IMR-90 (cell line): ENCODE measurements at regions not wholly inside any gene's neighbourhood (a gene's known extent, or its start where the extent isn't known, plus 50 kb on each side); places are given as distances from the start of the nearest gene placed in this dataset.
A peak's percentile ranks its signal among the peaks of the same experiment; 100 is the strongest.

Experiments
- ATAC-seq: fragments of 200-7000 bp; cut with Tn5 transposase; 2 replicates; pipeline ENCODE4 v1.9.1; 2020; ENCODE audit warnings: low read depth, mild to moderate bottlenecking, moderate library complexity
- BruUV-seq: library from RNA; stranded (reverse); fragments of 400-500 nt; replicated peaks from 2 replicates; lab custom pipeline; 2021; lab: Mats Ljungman, UMichigan
- CTCF ChIA-PET: fragments of 300-600 bp; formaldehyde crosslinking; extraction: SDS; loops from one replicate; lab custom pipeline; 2021; ENCODE audit warnings: antibody characterized with exemption; lab: Yijun Ruan, JAX
- POLR2A ChIA-PET: fragments of 300-600 bp; sonication (Branson Sonifier 250); formaldehyde crosslinking; loops from one replicate; lab custom pipeline; 2022; ENCODE audit warnings: antibody characterized with exemption; ENCODE audit not compliant: unreplicated experiment; lab: Charles Lee
- DNase-seq: peaks from one replicate; pipeline ENCODE4 v3.0.0; 2013
- H2AFZ ChIP-seq: replicated peaks from 2 replicates; pipeline ENCODE3; 2013; ENCODE audit warnings: low read length, mild to moderate bottlenecking; ENCODE audit not compliant: poor library complexity
- H2AK5ac ChIP-seq: 2 replicates; pipeline ENCODE4 v1.6.1; 2013; ENCODE audit warnings: low read depth, low read length, inconsistent platforms
- H2AK9ac ChIP-seq: replicated peaks from 2 replicates; pipeline ENCODE3; 2013; ENCODE audit warnings: mild to moderate bottlenecking, low read depth, low read length, moderate library complexity; ENCODE audit not compliant: poor library complexity
- H2BK120ac ChIP-seq: 2 replicates; pipeline ENCODE4 v1.6.1; 2013; ENCODE audit warnings: low read depth, low read length, inconsistent platforms
- H2BK15ac ChIP-seq: 3 replicates; pipeline ENCODE4 v1.6.1; 2013; ENCODE audit warnings: low read depth, low read length, inconsistent platforms
- H2BK20ac ChIP-seq: 2 replicates; pipeline ENCODE4 v1.6.1; 2013; ENCODE audit warnings: low read depth, mild to moderate bottlenecking, inconsistent platforms, low read length, moderate library complexity
- H2BK5ac ChIP-seq: 2 replicates; pipeline ENCODE4 v1.6.1; 2013; ENCODE audit warnings: mild to moderate bottlenecking, low read depth, low read length, inconsistent platforms; ENCODE audit not compliant: poor library complexity, severe bottlenecking
- H3K14ac ChIP-seq: replicated peaks from 2 replicates; pipeline ENCODE4 v1.6.1; 2013; ENCODE audit warnings: low read depth, low read length, inconsistent platforms
- H3K18ac ChIP-seq: 2 replicates; pipeline ENCODE4 v1.6.1; 2013; ENCODE audit warnings: low read depth, low read length, control low read depth
- H3K23ac ChIP-seq: 2 replicates; pipeline ENCODE4 v1.6.1; 2013; ENCODE audit warnings: low read depth, low read length, inconsistent platforms
- H3K27ac ChIP-seq: 2 replicates; pipeline ENCODE4 v1.5.1; 2013; ENCODE audit warnings: mild to moderate bottlenecking, control low read depth, low read length; ENCODE audit not compliant: insufficient read depth
- H3K27me3 ChIP-seq: 2 replicates; pipeline ENCODE4 v1.6.1; 2013; ENCODE audit warnings: low read length; ENCODE audit not compliant: control insufficient read depth, insufficient read depth
- H3K36me3 ChIP-seq: 2 replicates; pipeline ENCODE4 v1.6.1; 2013; ENCODE audit warnings: low read length, mixed read lengths; ENCODE audit not compliant: control insufficient read depth, insufficient read depth
- H3K4ac ChIP-seq: 2 replicates; pipeline ENCODE4 v1.6.1; 2013; ENCODE audit warnings: low read depth, low read length, inconsistent platforms
- H3K4me1 ChIP-seq: 2 replicates; pipeline ENCODE4 v1.6.1; 2013; ENCODE audit warnings: low read length, mixed read lengths; ENCODE audit not compliant: control insufficient read depth, insufficient read depth
- H3K4me2 ChIP-seq: 2 replicates; pipeline ENCODE4 v1.6.1; 2013; ENCODE audit warnings: low read depth, mild to moderate bottlenecking, control low read depth, low read length, moderate library complexity
- H3K4me3 ChIP-seq: 2 replicates; pipeline ENCODE4 v1.5.1; 2013; ENCODE audit warnings: low read depth, mild to moderate bottlenecking, control low read depth, low read length, moderate library complexity; ENCODE audit not compliant: insufficient read depth
- H3K56ac ChIP-seq: 2 replicates; pipeline ENCODE4 v1.6.1; 2013; ENCODE audit warnings: low read length, inconsistent platforms; ENCODE audit not compliant: insufficient read depth; ENCODE audit errors: extremely low read depth
- H3K79me1 ChIP-seq, 2 experiments: 2 replicates each; pipeline ENCODE4 v1.6.1; 2013; ENCODE audit warnings: low read length in 2 of 2, inconsistent platforms in 1 of 2, low read depth in 1 of 2
- H3K9ac ChIP-seq: 2 replicates; pipeline ENCODE4 v1.6.1; 2013; ENCODE audit warnings: low read depth, low read length, control low read depth
- H3K9me1 ChIP-seq: 2 replicates; pipeline ENCODE4 v1.6.1; 2013; ENCODE audit warnings: low read length, inconsistent platforms; ENCODE audit not compliant: insufficient read depth
- H3K9me3 ChIP-seq: 2 replicates; pipeline ENCODE4 v1.6.1; 2013; ENCODE audit warnings: low read length; ENCODE audit not compliant: control insufficient read depth, insufficient read depth
- H4K20me1 ChIP-seq: 2 replicates; pipeline ENCODE4 v1.6.1; 2013; ENCODE audit warnings: low read length, inconsistent platforms; ENCODE audit not compliant: insufficient read depth
- H4K5ac ChIP-seq: 2 replicates; pipeline ENCODE4 v1.6.1; 2013; ENCODE audit warnings: mild to moderate bottlenecking, low read depth, low read length, control low read depth
- H4K8ac ChIP-seq, 2 experiments: 2 replicates each; pipeline ENCODE4 v1.6.1; 2013; ENCODE audit warnings: low read depth in 2 of 2, low read length in 2 of 2, control low read depth in 1 of 2, inconsistent platforms in 1 of 2
- H4K91ac ChIP-seq: 2 replicates; pipeline ENCODE4 v1.6.1; 2013; ENCODE audit warnings: low read depth, low read length, inconsistent platforms; ENCODE audit not compliant: insufficient read depth
- BHLHE40 ChIP-seq: fragments of 150-350 bp; IDR thresholded peaks from 2 replicates; pipeline ENCODE4 v1.6.1; 2016; ENCODE audit warnings: mild to moderate bottlenecking, low read depth, low read length
- CEBPB ChIP-seq: IDR thresholded peaks from 2 replicates; pipeline ENCODE4 v1.6.1; 2012; ENCODE audit warnings: low read depth, low read length, improper control_type of control experiment
- CHD1 ChIP-seq: IDR thresholded peaks from 2 replicates; pipeline ENCODE4 v1.6.1; 2012; ENCODE audit warnings: low read depth, low read length, improper control_type of control experiment
- FOS ChIP-seq: fragments of 150-350 bp; IDR thresholded peaks from 2 replicates; pipeline ENCODE4 v1.6.1; 2016; ENCODE audit warnings: low read depth, low read length
- MAFK ChIP-seq: IDR thresholded peaks from 2 replicates; pipeline ENCODE4 v1.6.1; 2012; ENCODE audit warnings: low read depth, low read length, improper control_type of control experiment
- MAZ ChIP-seq: IDR thresholded peaks from 2 replicates; pipeline ENCODE4 v1.6.1; 2012; ENCODE audit warnings: low read depth, mild to moderate bottlenecking, low read length, improper control_type of control experiment, moderate library complexity, borderline replicate concordance
- MXI1 ChIP-seq: IDR thresholded peaks from 2 replicates; pipeline ENCODE4 v1.6.1; 2012; ENCODE audit warnings: low read depth, mild to moderate bottlenecking, low read length, moderate library complexity, borderline replicate concordance
- NFE2L2 ChIP-seq: fragments of 150-350 bp; IDR thresholded peaks from 2 replicates; pipeline ENCODE4 v1.6.1; 2016; ENCODE audit warnings: low read depth, mild to moderate bottlenecking, low read length
- POLR2A ChIP-seq: IDR thresholded peaks from 2 replicates; pipeline ENCODE4 v1.6.1; 2012; ENCODE audit warnings: mild to moderate bottlenecking, low read depth, low read length
- RAD21 ChIP-seq: IDR thresholded peaks from 2 replicates; pipeline ENCODE4 v1.6.1; 2012; ENCODE audit warnings: low read length, improper control_type of control experiment
- RCOR1 ChIP-seq: IDR thresholded peaks from 2 replicates; pipeline ENCODE4 v1.6.1; 2012; ENCODE audit warnings: mild to moderate bottlenecking, low read length, improper control_type of control experiment; ENCODE audit not compliant: insufficient replicate concordance
- RFX5 ChIP-seq: IDR thresholded peaks from 2 replicates; pipeline ENCODE4 v1.8.0; 2012; ENCODE audit warnings: low read depth, mild to moderate bottlenecking, low read length, moderate library complexity
- SMC3 ChIP-seq: fragments of 150-350 bp; IDR thresholded peaks from 2 replicates; pipeline ENCODE4 v1.6.1; 2016; ENCODE audit warnings: low read depth, mild to moderate bottlenecking, antibody characterized with exemption, low read length, moderate library complexity
- WGBS, 2 experiments: methylation state at CpG; one replicate each; pipeline versions ENCODE4 v1.1.5 to v1.1.7; 2013; ENCODE audit warnings: missing lambda C conversion rate in 2 of 2; ENCODE audit not compliant: insufficient read length in 1 of 2; ENCODE audit errors: extremely low coverage in 2 of 2; 5-methylcytosine and 5-hydroxymethylcytosine counted together
- dilution Hi-C: fragments of 300-500 bp; cut with HindIII; formaldehyde crosslinking; loops from one replicate; pipeline ENCODE4 v1.14.3; 2018; ENCODE audit warnings: low sequenced_read_pairs; ENCODE audit not compliant: unreplicated experiment
- in situ Hi-C: fragments of 300-500 bp; cut with MboI; formaldehyde crosslinking; loops from 3 replicates; pipeline ENCODE4 v1.14.3; 2019; ENCODE audit warnings: low sequenced_read_pairs, inconsistent platforms, mixed read lengths
- intact Hi-C: fragments of 100-400 bp; cut with micrococcal nuclease; formaldehyde crosslinking; loops from 2 replicates; pipeline ENCODE4 v1.10.0; 2022
- TF ChIP-seq, protein P1 (sequence below): conservative IDR thresholded peaks from 2 replicates; pipeline ENCODE4 v1.5.1; 2012; ENCODE audit warnings: mild to moderate bottlenecking, low read depth, low read length, improper control_type of control experiment
- TF ChIP-seq, protein P2 (sequence below): fragments of 150-350 bp; IDR thresholded peaks from 2 replicates; pipeline ENCODE4 v1.6.1; 2017; ENCODE audit warnings: mild to moderate bottlenecking, antibody characterized with exemption, low read length, low read depth

DNA sequence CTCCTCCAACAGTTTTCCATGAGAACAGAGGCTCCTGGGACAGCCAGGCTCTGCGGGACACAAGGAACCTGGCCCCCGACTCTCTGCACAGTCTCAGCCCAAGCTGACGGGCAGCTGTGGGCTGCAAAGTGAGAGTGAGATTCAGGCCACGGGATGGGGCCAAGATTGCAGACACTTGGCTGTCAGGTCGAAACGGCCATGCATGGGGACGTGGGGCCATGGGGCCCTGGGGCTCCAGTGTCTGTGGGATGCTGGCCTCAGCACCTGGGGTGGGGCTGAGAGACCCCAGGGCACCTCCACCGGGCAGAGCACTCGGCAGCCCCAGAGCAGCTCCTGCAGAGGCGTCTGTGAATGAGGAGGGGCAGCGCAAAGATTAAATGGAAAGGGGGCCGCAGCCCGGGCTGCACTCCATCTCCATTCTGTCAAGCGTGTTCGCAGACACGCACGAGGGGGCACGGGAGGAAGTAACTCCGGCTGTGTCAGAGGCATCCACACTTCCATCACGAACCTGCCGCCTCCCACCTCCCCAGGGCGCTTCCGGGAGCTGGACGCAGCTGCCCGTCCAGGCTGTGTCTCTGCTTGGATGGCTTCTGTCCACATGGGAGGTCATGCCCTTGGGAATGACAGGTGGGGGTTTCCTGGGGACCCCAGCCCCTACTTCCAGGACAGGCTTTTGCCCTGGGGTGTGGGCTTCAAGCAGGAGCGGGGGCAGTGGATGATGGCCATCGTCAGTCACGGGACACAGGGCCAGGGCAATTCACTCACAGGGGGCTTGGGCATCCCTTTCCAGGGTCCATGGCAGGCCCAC lies 82.8 kb upstream of the NKX1-1 start:
- H3K4me2 ChIP-seq: no peak overlapping the region
- intact Hi-C loops: no loop called here
- no TSS peak for BruUV-seq

More for the DNA sequence above, 82.8 kb upstream of the NKX1-1 start:
- no peak overlapping the region for H4K91ac ChIP-seq
- H3K56ac ChIP-seq: no peak overlapping the region
- H3K23ac ChIP-seq: no peak overlapping the region
- no peak overlapping the region for H3K18ac ChIP-seq
- no peak overlapping the region for H3K14ac ChIP-seq
- H3K9me1 ChIP-seq: no peaks in the 10 kb centered on the region
- no peaks in the 10 kb centered on the region for H3K79me1 ChIP-seq
- peaks cover 11% of the 10 kb centered on the region; the same call in 1 of the 2 replicates for H3K9me3 ChIP-seq
- H3K4me1 ChIP-seq: no peaks in the 10 kb centered on the region
- no peaks in the 10 kb centered on the region for H3K36me3 ChIP-seq
- ChIA-PET CTCF (no interaction called here), POLR2A (no interaction called here)
- H3K4ac ChIP-seq: no peak overlapping the region
- no peak overlapping the region for H2BK120ac ChIP-seq
- H2BK5ac ChIP-seq: no peak overlapping the region
- dilution Hi-C loops: no loop called here
- H4K20me1 ChIP-seq: no peaks in the 10 kb centered on the region; the same call in 1 of the 2 replicates
- H2BK15ac ChIP-seq: no peak overlapping the region
- H3K27me3 ChIP-seq: peaks cover 32% of the 10 kb centered on the region; the same call in 1 of the 2 replicates
- no peak overlapping the region for H2BK20ac ChIP-seq
- no peak for ATAC-seq
- no peak overlapping the region for H3K27ac ChIP-seq
- H3K4me3 ChIP-seq: no peak overlapping the region
- DNase-seq: no peak
- TF ChIP-seq FOS (no peak), RFX5 (no peak), CHD1 (no peak), BHLHE40 (no peak), RAD21 (no peak), CEBPB (no peak), SMC3 (no peak), POLR2A (no peak), NFE2L2 (no peak), MXI1 (no peak), MAZ (no peak), MAFK (no peak), RCOR1 (no peak)
- TF ChIP-seq, protein P1, sequence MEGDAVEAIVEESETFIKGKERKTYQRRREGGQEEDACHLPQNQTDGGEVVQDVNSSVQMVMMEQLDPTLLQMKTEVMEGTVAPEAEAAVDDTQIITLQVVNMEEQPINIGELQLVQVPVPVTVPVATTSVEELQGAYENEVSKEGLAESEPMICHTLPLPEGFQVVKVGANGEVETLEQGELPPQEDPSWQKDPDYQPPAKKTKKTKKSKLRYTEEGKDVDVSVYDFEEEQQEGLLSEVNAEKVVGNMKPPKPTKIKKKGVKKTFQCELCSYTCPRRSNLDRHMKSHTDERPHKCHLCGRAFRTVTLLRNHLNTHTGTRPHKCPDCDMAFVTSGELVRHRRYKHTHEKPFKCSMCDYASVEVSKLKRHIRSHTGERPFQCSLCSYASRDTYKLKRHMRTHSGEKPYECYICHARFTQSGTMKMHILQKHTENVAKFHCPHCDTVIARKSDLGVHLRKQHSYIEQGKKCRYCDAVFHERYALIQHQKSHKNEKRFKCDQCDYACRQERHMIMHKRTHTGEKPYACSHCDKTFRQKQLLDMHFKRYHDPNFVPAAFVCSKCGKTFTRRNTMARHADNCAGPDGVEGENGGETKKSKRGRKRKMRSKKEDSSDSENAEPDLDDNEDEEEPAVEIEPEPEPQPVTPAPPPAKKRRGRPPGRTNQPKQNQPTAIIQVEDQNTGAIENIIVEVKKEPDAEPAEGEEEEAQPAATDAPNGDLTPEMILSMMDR: no peak
- TF ChIP-seq, protein P2, sequence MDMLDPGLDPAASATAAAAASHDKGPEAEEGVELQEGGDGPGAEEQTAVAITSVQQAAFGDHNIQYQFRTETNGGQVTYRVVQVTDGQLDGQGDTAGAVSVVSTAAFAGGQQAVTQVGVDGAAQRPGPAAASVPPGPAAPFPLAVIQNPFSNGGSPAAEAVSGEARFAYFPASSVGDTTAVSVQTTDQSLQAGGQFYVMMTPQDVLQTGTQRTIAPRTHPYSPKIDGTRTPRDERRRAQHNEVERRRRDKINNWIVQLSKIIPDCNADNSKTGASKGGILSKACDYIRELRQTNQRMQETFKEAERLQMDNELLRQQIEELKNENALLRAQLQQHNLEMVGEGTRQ: no peak
- H4K8ac ChIP-seq: no peak overlapping the region
- no peak overlapping the region for H4K5ac ChIP-seq
- 31% methylated on average over 8 of the region's 28 CpGs; no CpG with 5 or more reads in 1 of the 2 experiments for WGBS, 2 experiments
- no peak overlapping the region for H3K9ac ChIP-seq
- no peak overlapping the region for H2AFZ ChIP-seq
- no peak overlapping the region for H2AK5ac ChIP-seq
- peak overlapping the region; percentile 37 for H2AK9ac ChIP-seq
- in situ Hi-C loops: no loop called here
